Upper lobe of left lung (tissue), 4 donors: ENCODE measurements at regions not wholly inside any gene's neighbourhood (a gene's known extent, or its start where the extent isn't known, plus 50 kb on each side); places are given as distances from the start of the nearest gene placed in this dataset.

ENCODE experiments used
- CTCF ChIP-seq, 6 experiments: fragments of 450-650 bp in 4 of 6; fragments of 200-600 bp in 2 of 6; sonication (generic) in 2 of 6; IDR thresholded peaks; one replicate each; pipeline ENCODE4 v1.5.1; 2016 to 2019; ENCODE audit warnings: antibody characterized with exemption in 6 of 6
- POLR2A ChIP-seq, 4 donors: fragments of 450-650 bp; IDR thresholded peaks; one replicate each; pipeline ENCODE4 v1.5.1; 2016 to 2017; ENCODE audit warnings: antibody characterized with exemption in 4 of 4, mild to moderate bottlenecking in 2 of 4
- POLR2AphosphoS5 ChIP-seq, 2 donors: sonication (generic); formaldehyde crosslinking; IDR thresholded peaks; one replicate each; pipeline ENCODE4 v1.5.1; 2017; ENCODE audit warnings: antibody characterized with exemption in 2 of 2

GRCh38 chr13:65499256-65499655, 1730.9 kb downstream of the PCDH9 start:
- TF ChIP-seq CTCF (IDR thresholded peaks at IDR 0.05) (no peak), POLR2A (IDR thresholded peaks at IDR 0.05) (no peak), POLR2AphosphoS5 (IDR thresholded peaks at IDR 0.05) (no peak)
